HCT116 (cell line): ENCODE measurements at regions not wholly inside any gene's neighbourhood (a gene's known extent, or its start where the extent isn't known, plus 50 kb on each side); places are given as distances from the start of the nearest gene placed in this dataset.

Experiments
- ELF1 ChIP-seq: IDR thresholded peaks from 2 replicates; pipeline ENCODE4 v1.6.1; 2012; ENCODE audit warnings: low read depth, borderline replicate concordance
- SIN3A ChIP-seq: IDR thresholded peaks from 2 replicates; pipeline ENCODE4 v1.6.1; 2012; ENCODE audit warnings: low read depth
- YY1 ChIP-seq: IDR thresholded peaks from 2 replicates; pipeline ENCODE4 v1.6.1; 2011; ENCODE audit warnings: low read length, low read depth, moderate library complexity, mild to moderate bottlenecking; ENCODE audit not compliant: insufficient replicate concordance; ENCODE audit errors: extremely low read depth
- TF ChIP-seq, protein P1 (sequence below), 3 experiments: fragments of 200-600 bp in 1 of 3; sonication (generic) in 1 of 3; IDR thresholded peaks in 2 of 3; conservative IDR thresholded peaks in 1 of 3; 2 replicates each; pipeline ENCODE4 v1.5.1; 2012 to 2017; ENCODE audit warnings: low read depth in 2 of 3, low read length in 2 of 3, antibody characterized with exemption in 1 of 3, borderline replicate concordance in 1 of 3, control low read depth in 1 of 3, mild to moderate bottlenecking in 1 of 3, mixed read lengths in 1 of 3, mixed run types in 1 of 3, moderate library complexity in 1 of 3; ENCODE audit not compliant: insufficient read depth in 1 of 3

- TF ChIP-seq, protein P1, sequence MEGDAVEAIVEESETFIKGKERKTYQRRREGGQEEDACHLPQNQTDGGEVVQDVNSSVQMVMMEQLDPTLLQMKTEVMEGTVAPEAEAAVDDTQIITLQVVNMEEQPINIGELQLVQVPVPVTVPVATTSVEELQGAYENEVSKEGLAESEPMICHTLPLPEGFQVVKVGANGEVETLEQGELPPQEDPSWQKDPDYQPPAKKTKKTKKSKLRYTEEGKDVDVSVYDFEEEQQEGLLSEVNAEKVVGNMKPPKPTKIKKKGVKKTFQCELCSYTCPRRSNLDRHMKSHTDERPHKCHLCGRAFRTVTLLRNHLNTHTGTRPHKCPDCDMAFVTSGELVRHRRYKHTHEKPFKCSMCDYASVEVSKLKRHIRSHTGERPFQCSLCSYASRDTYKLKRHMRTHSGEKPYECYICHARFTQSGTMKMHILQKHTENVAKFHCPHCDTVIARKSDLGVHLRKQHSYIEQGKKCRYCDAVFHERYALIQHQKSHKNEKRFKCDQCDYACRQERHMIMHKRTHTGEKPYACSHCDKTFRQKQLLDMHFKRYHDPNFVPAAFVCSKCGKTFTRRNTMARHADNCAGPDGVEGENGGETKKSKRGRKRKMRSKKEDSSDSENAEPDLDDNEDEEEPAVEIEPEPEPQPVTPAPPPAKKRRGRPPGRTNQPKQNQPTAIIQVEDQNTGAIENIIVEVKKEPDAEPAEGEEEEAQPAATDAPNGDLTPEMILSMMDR (IDR thresholded peaks at IDR 0.05 in 2 of 3, conservative IDR thresholded peaks at IDR 0.05 in 1 of 3; ENCODE audit: borderline replicate concordance in 1 of 3, insufficient read depth in 1 of 3, low read depth in 2 of 3, low read length in 2 of 3), result no peak
- TF ChIP-seq SIN3A, result no peak
- TF ChIP-seq YY1, result no peak
- no peak for TF ChIP-seq ELF1
Observed at GRCh38 chr21:27306206-27306605, 339.3 kb upstream of the ADAMTS5 start.
